Ecto neural progenitor cell (in vitro differentiated cells): ENCODE measurements at regions not wholly inside any gene's neighbourhood (a gene's known extent, or its start where the extent isn't known, plus 50 kb on each side); places are given as distances from the start of the nearest gene placed in this dataset.

Experiments
- DNase-seq: peaks from one replicate; pipeline ENCODE4 v3.0.0-alpha.2; 2018; ENCODE audit warnings: low spot score

- DNase-seq = no peak
Measured at GRCh38 chr6:109295109-109295773, 87.0 kb downstream of the CD164 start.

DNA sequence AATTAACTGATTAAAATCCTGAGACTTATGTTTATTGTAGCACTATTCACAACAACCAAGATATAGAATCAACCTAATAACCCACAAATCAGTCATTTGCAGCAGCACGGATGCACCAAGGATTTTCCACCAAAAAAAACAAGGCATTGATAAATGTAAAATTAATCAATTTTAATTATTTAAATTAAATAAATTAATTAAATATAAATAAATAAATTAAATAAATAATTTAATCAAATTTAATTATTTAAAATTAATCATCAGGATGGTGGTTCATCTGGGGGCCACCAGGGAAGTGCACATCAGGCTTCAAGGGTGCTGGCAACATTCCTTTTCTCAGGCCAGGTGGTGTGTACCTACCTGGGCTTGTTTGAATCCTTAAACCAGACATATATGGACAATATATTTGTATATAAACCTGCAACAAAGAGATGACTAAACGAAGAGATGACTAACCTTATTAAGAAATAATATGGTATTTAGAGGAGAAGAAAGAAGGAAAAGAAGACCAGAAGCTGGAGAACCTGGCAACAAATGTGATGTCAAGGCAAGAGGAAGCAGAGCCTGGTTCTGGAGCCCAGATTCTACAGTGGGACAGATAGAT lies 89.2 kb downstream of the CD164 start:
- DNase-seq = no peak

- DNase-seq = no peak
Measured at GRCh38 chr6:109292420-109292819, 89.8 kb downstream of the CD164 start.

DNA sequence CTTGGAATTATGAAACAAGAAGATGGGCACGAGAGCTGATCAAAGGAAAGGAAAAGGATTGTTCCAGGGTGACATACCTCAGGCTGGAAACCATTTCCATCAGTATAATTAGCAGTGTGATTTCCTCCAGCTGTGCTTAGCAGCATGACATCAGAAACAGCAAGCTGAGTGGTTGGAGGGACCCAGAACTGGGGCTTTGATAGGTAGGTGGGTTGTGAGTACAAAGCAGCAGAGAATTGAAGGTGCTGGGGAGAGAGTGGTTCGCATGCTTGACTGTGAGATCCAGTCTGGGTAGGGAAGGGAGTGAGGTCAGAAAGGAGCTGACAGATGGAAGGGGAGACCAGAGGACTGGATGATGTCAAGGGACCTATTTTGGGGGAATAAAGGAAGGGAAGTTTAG lies 90.4 kb downstream of the CD164 start:
- DNase-seq = no peak

DNA sequence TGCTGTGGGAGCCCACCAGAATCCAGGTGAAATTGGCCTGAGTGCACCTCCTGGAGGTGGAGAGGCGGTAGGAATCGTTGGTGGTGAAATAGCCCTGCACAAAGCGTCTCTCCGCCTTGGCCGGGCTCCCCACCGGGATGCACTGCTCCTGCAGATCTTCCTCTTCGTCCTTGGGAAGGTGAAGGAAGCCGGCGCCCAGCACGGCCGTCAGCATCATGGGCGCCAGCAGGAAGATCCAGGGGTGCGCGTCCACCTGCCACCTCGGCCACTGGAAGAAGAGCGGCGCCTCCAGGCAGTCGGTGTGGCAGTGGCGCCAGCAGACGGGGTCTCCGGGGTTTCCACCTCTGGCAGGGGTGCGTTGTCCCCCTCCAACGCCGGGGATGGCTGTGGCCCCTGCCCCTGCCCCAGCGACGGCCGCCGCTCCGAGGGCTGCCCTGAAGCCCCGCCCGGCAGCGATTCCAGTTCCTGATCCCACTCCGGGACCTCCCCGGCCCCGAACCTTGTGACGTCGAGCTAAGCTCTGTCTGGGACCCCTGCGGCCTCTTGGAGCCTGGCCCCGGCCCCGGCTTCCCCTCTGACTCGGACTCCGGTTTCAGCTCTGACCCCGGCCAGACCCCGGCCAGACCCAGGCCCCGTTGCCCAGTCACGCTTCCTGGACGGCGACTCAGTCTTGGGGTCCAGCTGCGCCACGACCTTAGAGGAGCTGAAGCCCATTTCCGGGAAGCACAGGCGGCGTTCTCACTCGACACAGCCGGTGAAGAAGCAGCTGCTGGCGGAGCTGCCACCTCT lies 91.9 kb downstream of the CD164 start:
- no peak for DNase-seq

DNA sequence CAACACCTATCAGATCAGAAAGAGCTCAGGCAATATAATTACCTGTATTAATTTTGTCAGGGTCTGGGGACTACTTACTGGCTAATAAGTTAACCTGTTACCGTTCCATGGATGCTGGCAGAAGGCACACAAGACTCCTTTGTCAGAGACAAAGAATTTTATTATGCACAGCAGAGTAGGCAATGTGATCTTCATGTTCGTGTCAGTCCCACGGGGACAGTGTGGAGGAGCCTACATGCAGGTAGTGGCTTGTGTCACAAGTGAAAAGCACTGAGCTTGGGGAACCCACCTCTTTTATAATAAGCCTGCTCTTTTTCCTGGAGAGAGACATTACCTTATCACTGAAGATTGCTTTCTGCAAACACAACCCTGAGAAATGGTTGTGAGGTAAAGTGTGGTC lies 96.9 kb downstream of the CD164 start:
- no peak for DNase-seq

DNA sequence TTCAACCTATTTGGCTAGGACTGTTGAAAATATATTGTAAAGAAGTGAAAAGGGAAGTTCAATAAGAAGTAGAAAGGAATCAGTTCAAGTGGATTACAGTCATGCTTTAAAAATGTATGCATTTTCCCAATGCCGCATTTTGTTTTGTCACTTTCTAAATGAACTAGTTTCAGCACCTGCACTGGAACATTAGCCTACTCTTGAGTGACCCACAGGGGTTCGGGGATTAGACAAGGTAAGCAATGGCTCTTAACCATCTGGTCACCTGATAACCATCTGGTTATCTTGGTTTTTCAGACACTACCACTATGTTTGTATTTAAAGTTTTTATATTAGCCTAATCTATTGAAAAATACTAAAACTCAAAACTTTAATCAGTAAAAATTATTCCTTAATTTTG lies 97.6 kb downstream of the CD164 start:
- no peak for DNase-seq

- DNase-seq = no peak
Measured at GRCh38 chr6:109282756-109283155, 99.5 kb downstream of the CD164 start.

DNA sequence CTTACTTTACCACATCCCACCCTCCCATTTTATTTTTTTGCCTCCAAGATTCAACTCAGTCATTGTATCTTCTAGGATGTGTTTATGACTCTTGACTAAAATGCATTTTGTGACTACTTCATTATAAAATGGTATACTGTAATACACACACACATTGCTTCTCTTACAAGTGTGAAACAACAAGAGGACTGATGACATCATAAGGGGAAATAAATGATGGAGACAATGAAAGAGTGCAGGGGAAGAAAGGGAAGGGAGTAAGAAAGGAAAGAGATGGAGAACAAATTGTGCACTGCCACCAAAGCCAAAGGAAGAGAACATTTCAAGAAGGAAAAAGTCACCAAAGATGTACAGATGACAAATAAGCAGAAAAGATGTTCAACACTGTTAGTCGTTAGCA lies 102.6 kb downstream of the CD164 start:
- DNase-seq = no peak

DNA sequence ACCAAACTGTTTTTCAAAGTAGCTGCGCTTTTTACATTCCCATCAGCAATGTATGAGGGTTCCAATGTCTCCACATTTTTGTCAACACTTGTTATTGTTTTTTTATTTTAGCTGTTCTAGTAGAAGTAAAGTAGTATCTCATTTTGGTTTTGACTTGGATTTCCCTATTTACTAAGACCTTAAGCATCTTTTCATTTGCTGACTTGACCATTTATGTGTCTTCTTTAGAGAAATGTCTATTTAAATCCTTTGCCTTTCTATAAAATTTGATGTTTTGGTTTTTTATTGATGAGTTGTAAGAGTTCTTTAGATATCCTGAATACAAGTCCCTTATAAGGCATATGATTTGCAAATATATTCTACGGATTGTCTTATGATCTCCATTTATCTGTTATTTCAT lies 110.6 kb downstream of the CD164 start:
- DNase-seq = no peak

GRCh38 chr6:109269953-109270517 lies 112.2 kb downstream of the CD164 start:
- DNase-seq = no peak

DNA sequence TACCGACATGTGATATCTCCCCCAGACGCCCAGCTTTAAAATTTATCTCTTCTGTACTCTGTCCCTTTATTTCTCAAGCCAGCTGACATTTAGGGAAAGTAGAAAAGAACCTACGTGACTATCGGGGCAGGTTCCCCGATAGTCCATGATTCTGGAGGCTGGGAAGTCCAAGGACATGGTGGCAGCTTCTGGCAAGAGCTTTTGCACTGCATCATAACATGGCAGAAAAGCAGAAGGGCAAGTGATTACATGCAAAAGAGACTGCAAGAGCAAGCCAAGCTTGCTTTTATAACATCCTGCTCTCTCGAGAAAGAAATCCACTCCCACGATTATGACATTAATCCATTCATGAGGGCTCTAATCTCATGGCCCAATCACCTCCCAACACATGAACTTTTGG lies 113.2 kb downstream of the CD164 start:
- no peak for DNase-seq

DNA sequence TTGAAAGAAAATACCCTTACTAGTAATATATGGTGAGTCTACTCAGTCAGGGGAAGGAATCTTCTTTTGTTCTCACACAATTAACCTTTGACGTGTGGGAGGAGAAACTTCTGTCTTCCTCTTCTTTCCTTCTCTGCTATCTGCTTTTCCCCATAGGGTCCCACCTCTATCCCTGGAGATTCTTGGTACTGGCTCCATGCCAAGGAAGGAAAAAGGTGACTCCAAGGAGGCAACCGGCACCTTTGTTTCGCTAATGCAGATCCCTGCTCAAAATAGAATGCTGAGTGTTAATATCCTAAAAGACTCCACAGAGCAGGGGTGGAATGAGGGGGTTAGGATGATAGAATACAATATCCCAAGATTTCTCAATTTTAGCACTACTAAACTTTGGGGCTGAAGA lies 116.7 kb downstream of the CD164 start:
- DNase-seq = no peak

DNA sequence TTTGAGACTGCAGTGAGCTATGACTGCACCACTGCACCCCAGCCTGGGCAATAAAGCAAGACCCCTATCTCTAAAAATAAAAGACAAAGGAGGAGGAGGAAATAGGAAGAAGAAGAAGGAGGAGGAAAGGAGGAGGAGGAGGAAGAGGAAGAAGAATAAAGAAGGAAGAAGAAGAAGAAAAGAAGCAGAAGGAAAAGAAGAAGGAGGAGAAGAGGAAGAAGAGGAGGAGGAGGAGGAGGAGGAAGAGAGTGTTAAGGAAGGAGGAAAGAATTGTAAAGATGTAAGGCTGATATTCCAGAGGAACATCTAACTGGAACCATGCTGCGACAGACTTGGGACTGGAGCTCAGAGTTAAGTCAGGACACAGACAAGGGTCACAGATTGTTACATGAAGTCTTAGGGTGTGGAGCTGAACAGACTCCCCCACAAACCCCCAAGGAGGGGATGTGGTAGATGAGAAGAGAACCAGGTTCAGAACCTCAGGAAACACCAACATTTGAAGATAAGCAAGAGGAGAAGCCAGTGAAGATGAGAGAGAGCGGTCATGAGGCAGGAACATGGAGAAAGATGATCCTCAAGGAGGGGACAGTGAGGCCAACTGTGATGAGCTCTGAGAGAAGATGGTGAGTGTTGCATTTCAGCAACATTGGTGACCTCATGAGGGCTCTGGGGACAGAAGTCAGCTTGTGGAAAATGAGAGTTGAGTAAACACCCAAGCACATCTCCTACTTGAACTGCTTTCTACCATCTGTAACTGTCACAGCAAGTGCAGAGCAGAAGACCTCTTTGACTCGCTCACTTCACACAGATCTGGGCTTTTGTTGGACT lies 118.2 kb downstream of the CD164 start:
- no peak for DNase-seq

- no peak for DNase-seq
Measured at GRCh38 chr6:109262261-109262660, 120.0 kb downstream of the CD164 start.

GRCh38 chr6:109261811-109262210 lies 120.5 kb downstream of the CD164 start:
- DNase-seq = no peak

DNA sequence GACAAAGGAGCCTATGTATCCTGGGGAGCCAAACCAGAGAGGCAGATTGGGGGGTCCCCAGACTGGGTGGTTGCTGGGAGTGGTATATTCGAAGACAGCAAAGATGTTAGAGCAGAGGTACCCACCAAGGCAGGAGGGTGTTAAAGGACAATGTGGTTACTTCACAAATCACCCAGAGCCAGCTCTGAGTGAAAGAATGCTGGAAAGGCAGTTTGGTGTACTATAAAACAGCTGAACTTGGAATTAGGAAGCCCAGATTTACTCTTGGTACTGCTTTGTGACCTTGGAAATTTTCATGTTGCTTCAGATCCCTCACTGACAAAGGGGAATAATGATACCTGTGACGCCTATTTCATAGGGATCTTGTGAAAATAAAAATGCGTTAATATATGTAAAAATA lies 121.6 kb downstream of the CD164 start:
- DNase-seq = no peak

- DNase-seq = no peak
Measured at GRCh38 chr6:109260126-109260525, 122.1 kb downstream of the CD164 start.

- DNase-seq = no peak
Measured at GRCh38 chr6:109258129-109258528, 124.1 kb downstream of the CD164 start.

DNA sequence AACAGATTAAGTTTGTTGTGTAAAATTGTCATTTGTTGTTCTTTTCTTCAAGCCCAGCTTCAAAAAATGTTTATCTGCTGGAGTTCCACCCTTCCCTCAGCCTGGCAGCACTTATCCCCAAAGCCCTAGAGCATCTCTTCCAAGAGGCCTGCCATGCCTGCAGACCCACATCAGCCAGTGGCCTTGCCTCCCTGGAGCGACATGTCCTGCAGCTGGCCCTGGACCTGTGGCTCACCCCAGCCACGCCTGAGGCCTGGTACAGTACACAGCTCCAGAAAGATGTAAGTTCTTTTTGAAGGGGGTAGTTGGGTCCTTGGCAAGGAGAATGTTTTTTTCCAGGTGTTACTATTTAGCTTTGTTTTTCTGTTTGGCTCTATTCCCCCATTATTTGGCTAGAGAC lies 124.8 kb downstream of the CD164 start:
- no peak for DNase-seq

GRCh38 chr6:109255946-109256640 lies 126.2 kb downstream of the CD164 start:
- DNase-seq = no peak

- no peak for DNase-seq
Measured at GRCh38 chr6:109255087-109255486, 127.2 kb downstream of the CD164 start.
